Suppressor macrophage treated with lipopolysaccharide for 1 hour (primary cell): ENCODE measurements at regions not wholly inside any gene's neighbourhood (a gene's known extent, or its start where the extent isn't known, plus 50 kb on each side); places are given as distances from the start of the nearest gene placed in this dataset.

Experiments used
- DNase-seq, 3 donors: peaks; one replicate each; pipeline ENCODE4 v3.0.0-alpha.2; 2020 to 2022

DNA sequence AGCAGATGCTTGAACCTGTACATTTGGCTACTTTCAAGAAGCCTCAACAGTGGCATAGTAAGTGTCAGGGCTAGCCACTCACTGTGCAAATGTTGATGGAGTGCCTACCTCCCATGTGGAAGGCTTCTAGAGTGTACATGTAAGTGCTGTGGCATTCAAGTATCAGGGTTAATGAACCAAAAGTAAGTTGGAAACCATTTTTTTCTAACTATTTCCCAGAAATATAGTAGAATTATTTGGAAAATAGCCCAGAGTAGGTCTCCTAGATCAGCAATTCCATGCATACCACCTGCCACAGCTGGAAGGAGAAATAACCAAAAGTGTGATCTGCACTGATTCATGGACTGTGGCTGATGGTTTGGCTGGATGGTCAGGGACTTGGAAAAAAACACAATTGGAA is 53.3 kb downstream of the FOXD1 start:
- DNase-seq: no peak

DNA sequence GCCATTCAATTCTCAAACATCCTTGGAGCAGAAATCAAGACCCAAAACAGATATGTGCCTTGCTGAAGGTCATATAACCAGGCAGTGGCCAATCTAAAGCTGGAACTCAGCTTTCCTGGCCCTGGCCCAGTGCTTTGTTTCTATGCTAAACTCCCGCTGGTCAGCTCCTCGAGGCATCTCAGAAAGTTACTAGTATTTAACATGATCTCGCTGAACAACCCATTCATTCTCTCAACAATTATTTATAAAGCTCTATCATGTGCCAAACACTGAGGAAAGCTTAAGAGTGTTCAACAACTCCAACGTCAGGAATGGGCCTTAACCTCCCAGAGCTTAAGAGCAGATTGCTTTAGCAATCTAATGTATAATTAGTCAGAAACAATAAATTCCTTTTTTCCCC is 54.0 kb downstream of the FOXD1 start:
- DNase-seq: no peak

DNA sequence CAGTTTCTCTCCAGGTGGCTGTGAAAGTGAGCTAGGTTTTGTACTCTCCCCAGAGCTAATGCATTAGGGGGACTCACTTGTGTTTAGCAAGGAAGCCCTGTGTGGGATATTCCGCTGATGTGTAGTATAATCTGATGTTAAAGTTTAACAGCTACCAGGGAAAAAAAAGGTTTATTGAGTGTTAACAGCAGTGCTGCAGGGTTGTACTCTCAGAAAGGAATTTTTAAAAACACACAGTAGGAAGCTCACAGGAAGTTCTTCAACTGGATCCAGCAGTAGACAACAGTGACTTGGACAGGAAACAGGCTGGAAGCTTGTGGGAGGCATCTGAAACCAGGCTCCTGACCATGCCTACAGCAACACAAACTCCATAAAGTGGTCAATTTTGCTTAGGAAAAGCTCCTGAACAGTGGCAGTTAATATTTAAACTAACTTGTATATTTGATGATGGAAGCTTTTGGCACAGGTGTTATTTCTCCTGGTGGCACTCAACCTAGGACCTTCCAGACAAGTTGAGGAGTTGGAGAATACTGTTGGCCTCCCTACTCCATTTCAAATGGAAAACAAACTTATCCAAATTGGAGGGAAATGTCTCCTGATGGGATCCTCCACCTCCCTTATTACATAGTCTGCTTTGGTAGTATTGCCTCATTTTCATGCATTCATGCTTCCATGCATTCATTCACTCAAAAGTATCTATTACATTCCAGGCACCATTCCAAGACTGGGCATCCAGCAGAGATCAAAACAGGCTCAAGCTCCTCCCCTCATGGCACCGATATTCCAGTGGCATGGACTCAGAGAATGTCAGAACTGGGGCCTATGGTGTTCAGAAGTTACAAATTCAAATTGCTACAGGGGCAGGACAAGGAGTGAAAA is 54.7 kb downstream of the FOXD1 start:
- no peak for DNase-seq

DNA sequence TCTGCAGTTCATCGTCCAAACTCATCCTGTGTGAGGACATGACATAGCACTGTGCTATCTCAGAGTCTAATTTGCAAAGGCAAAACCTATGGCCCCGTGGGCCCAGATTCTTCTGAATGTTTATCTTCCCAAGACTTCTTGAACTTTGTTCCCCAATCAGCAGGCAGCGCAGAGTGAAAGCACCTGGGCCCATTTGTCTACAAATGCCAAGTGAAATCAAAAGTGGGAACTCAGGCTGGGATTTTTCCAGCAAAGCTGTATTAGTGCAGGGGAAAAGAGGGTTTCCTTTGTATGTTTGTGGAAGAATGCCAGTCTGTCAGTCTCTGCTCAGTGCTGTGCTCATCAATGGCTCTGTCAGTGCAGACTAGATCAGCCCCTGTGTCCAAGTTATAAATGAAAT is 55.8 kb downstream of the FOXD1 start:
- DNase-seq: no peak

DNA sequence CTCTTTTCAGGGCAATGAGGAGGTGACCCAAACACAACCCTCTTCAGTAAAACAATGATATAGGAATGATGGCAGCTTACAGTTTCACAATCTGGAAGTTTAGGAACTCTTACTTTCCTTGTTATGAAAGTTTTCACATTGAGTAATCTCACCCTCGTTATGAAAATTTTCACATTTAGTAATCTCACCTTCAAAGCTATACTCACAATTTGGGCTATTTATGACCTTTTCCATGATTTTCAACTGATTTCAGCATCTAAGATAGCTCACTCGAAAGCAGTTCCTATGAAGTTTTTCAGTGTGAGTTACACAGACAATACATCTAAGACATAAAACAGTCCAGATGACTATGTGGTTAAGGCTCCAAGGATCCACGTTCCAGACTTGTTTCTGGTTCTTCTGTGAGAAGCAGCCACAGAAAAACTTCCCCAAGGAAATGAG is 57.1 kb downstream of the FOXD1 start:
- peak in 2 of 3 donors; percentile 17 to 19 for DNase-seq

DNA sequence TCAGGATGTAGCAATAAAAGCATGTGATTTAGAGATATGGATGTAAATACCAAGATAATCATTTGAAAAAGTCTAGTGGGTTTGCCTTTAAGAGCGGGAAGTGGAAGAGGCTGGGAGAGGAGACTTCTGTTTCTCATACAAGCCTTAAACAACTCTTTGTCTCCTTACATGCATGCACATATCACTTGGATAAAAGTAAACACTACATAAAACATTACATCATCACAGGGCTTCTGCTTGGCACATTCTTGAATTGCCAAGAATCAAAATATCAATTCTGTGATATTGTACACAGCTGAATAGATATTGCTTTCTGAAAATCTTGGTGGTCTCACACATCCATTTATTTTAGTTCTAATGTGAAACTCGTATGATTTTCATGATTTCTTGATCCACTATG is 57.6 kb downstream of the FOXD1 start:
- no peak for DNase-seq

DNA sequence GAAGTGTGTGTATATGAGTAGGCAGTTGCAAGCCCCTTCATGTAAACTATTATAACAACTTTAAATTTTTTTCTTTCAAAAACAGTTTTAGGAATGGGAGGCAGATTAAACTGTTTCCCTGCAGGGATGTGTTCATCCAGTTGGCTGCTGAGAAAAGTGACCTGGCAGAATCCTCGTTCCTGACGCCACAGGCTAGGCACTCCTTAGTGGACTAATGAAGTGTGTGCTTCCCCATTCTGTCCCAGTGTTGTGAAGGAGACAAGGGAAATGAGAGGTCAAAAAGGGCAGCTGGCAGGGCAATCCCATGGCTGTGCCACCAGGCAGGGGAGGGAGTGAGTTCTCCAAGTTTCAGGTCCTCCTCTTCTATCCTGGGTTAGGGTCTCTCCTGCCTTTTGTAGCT is 59.8 kb downstream of the FOXD1 start:
- no peak for DNase-seq

DNA sequence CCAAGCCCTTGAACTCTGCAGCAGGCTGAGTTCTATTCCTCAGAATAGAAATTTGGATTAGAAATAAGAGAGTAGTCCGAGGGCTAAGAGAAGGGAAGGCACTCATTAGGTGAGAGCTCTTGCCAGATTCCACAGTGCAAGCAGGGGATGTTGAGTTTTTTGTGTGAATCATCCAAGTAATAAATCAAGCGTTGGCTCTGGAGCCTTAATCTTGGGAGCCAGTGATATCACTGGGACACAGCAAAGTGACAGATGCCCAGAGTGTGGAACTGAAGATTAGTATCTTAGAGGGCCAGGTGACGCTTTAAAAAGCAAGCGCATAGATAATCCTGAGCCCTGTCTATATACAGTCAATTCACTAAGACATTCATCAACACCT is 60.3 kb downstream of the FOXD1 start:
- DNase-seq: no peak

DNA sequence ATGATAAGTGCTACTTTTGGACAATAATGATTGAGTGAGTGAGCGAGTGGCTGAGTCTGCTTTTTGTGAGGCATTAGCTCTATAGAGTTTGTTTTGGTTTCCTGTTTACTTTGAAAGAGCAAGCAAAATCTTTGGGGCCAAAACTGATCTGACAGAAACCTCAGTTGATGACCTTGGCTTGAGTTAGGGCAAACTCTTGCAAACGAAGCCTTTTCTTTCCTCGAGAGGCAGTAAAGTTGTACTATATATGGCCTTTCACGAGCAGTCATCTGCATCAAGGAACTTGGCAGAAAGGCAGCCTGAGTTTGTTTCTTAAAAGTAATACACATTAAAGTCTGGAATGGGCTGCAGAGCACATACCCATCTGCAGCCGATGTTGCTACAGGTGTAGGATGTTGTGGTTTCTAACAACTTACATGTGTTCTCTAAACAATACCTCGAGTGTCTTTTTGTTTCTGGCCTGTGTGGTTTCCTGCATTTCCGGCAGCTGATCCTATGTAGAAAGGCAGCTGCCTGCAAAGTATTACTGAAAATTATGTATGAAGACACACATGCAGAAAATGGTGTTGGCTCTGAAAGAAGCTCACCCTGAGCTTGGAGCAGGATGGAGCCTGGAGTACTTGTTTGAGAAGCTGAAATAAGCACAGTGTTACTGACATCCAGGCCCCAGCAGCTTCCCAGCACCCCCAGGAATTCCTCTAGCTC is 60.8 kb downstream of the FOXD1 start:
- no peak for DNase-seq

DNA sequence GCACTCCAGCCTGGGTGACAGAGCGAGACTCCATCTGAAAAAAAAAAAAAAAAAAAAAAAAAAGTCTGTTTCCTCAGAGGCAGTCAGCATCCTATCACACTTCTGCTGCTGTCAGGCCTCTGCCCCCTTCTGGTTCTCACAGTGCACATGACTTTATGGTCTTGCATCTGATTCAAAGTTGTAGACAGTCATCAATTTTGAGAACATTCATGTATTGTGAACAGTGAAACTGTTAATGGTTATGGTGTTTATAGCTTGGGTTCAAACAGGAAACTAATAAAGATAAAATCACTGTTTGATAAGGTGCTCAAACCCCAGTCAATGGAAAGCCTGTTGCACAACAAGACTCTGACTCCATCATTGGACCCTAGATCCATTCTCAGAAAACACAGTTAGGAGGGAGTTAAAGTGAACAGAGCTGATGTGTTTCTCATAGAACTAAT is 61.4 kb downstream of the FOXD1 start:
- DNase-seq: no peak

DNA sequence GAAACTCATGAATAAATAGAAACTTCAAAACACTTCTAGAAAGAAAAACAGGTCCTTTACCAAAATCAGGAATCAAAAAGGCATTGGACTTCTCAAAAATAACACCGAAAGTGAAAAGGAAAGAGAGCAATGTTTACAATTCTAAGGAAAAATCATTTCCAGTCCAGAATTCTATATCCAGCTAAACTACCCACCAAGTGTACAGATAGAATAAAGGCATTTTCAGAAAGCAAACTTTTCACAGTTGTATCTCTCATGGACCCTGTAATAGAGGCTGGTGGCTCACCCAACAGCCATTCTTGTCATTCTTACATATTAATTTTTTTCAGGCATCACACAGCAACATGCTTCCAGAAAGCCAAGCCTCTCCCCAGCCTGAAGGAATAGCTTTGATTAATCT is 63.7 kb downstream of the FOXD1 start:
- no peak for DNase-seq

DNA sequence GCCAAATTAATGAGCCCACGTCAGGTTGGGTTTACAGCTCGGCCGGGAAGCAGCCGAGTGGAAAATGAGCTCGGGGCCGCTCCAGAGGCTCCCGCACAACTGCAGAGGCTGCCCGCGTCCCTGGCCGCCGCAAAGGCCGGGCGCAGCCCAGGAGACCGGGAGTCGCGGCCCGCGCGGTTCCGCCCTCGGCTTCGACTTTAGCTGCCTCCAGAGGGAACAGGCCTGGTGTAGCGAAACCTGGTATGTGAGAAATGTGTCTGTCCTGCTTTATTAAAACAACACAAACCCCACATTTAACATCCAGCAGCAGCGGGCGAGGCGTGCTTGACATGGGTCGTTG is 66.2 kb downstream of the FOXD1 start:
- no peak for DNase-seq

DNA sequence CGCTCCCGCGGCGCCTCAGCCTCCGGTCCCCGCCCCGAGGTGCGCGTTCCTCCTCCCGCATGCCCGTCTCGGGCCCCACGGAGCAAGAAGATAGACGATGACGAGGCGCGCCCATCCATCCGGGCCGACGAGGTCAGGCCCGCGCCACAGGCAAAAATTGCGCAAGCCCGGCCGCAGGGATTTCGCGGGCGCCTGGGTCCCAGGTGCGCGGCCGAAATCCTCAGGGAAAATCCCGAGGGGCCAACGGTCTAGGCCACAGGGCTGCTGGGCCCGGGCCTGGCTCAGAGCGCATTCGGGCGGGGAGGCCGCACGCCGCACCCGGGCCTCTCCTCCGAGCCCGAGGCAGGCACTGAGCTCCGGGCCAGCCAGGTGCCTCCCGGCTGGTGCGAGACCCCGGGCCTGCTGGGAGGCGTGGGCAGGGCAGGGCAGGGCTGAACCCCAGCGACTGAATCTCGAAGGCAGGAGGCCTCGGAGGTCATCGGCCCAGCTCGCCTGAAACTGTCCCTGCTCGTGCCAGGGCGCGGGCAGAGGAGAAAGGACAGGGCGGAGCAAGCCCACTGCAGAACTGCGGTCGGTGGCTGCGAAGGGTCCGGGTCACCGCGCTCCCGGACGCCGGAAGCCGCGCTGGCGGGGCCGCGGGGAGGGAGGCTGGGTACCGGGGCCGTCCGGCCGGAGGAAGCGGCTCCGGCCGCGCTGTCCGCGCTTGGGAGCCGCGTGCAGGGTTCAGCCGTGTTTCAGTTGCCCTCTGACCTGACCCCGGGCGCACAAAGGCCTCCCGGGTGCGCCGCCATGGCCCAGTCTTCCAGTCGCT is 66.8 kb downstream of the FOXD1 start:
- DNase-seq: no peak

DNA sequence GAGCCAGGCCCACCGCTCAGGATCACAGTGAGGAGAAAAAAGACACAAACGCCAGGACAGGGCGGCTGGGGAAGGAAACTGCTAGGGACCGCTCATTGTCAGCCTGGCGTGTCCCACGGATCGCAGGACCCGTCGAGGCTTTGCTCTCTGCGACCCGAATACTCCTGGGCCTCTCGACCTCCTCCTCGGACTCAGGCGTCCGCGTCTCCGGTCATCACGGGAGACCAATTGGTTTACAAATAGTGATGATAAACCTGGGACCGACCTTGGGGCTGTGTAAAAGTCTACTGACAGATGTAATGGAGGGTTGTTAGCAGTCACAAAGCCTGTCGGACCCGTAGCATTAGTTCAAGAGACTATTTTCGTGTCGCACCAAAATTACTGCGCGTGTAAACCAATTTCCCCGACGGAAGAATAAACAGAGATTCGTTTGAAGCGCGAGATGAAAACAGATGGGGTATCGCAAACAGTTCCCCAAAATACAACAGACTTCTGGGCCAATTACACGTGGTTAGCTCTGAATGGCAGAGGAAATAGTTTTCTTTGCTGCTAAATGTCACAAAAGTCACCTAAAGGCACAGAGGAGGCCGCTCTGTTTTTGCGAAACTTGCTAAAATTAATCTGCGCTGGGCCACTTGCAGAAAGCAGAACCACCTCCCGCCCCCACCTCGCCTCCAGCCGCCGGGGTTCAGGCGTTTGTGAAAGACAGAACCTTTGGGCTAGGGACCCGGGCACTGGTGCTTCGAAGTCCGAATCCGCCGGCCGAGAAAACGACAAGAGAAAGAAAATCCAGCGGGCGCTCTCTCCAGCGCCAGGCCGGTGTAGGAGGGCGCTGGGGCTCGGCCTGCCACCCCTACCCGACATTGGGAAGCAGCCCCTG is 67.6 kb downstream of the FOXD1 start:
- peak; percentile 37 to 63 (median 53) for DNase-seq

DNA sequence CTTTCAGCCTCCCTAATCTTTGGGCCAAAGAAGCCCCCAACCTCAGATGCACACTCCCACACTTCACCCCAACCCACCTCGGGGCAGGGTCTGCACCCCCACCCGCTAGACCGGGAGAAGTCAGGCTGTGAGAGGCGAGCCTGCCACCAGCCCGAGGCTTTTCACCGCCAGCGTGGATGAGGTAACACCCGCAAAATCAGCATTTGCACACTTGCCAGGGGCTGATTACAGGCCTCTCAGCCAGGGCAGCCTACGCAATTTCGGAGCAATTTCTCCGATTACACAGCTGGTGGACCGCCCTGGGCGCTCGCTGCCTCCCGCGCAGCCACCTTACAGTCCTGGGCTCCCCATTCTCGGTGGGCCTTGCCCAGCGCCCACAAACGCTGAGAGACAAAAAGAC is 68.5 kb downstream of the FOXD1 start:
- DNase-seq: no peak

DNA sequence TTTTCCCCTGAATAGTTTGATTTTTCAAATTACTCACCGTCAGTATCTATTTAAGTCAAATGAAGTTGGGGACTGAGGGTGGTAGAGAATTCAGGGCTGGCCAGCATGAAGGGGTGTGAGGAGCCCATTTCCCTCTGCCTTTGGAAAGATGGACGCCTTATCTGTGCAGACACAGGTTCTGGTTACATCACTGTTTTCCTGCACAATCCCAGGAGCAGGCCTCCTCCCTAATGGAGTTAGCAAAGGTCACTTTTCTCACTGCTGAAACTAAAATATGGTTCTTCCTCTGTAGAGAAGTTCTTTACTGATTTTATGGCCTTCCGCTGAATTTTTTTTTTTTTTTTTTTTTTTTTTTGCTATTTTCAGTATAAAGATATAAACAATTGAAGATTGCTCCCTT is 69.1 kb downstream of the FOXD1 start:
- no peak for DNase-seq

DNA sequence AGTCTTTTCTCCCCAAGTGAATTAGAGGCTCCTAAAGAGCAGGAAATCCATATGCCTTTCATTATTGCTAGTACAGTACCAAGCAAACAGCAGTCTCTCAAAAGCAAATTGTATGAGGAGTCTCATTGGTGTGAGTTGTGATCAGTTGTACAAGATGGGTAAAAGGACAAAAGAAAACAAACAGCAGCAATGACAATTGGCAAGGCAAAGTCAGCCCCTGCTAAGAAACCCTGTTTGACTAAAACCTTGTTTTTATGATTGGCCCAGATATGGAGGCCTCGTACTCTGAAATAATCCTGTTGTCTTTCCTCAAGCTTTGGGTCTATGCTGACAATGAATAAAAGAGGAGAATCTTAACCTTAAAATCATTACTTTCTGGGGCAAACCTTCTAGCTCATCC is 69.8 kb downstream of the FOXD1 start:
- no peak for DNase-seq

DNA sequence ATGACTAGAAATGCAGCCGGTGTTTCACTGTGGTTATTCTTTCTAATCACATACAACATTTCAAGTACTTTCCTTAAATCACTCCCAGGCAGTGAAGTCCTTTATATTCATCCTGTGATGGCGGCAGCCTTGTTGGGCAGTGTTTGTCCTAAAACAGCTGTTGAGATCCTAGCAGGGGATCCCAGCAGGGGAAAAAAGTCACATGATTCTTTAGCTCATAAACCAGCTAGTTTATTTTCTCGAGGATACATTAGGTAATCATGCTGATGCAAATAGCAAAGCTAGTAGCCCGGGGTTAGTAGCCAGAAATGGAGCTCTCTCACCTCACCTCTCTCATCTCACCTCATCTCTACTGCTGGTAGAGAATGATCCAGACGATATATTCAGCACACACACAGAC is 70.5 kb downstream of the FOXD1 start:
- DNase-seq: no peak

DNA sequence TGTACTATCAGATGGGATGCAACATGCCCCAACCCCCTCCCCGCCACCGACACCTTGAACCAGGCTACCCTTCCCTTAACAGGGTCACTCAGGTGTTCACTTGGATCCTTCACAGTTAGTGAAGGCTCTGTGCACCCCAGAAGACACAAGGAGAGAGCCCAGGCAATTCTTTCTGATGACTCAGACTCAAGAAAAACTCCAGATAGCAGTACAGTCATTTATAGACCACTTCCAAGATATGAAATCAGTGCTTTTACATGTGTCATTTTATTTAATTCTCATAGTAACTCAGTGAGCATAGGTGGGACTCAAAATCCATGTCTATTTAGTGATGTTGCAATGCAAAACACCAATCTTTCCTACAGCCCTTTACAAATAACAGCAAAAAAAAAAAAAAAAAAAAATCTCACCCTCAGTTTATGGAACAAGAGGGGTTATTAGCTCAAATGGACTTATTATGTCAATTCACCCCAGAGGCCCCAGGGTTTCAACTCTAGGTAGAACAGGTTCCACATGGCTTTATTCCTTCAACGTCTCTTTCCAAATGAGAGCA is 71.9 kb downstream of the FOXD1 start:
- no peak for DNase-seq

DNA sequence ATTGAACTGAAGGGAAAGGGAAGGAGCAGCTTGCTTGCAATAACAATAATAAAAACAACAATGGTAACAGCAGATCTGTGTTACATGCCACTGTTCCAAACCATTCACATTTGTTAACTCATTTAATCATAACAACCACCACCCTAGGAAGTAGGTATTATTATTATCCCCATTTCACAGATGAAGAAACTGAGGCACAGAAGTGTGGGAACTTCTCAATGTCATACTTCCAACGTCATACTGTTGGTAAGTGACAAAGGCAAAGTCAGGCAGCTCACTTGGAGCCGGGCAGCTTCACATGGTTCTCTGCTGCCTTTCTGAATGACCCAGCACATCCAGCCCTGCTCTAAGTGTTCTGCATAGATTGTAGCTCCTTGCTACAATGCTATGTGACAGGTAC is 72.6 kb downstream of the FOXD1 start:
- no peak for DNase-seq

DNA sequence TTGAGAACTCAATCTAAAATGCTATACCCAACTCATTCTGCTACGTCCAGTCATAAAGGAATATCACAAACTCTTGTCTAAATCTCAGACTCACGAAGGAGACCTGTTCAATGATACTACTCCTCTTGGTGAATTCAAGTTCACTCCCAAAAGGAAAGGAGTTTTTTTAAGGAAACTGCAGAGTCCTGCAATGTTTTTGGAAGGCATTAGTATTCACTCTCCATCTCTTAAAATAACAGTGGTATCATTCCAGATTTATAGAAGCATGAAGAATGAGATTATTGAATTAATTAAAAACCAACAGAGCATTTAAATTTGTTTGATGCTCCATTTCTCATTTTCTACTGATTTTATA is 73.4 kb downstream of the FOXD1 start:
- DNase-seq: no peak

DNA sequence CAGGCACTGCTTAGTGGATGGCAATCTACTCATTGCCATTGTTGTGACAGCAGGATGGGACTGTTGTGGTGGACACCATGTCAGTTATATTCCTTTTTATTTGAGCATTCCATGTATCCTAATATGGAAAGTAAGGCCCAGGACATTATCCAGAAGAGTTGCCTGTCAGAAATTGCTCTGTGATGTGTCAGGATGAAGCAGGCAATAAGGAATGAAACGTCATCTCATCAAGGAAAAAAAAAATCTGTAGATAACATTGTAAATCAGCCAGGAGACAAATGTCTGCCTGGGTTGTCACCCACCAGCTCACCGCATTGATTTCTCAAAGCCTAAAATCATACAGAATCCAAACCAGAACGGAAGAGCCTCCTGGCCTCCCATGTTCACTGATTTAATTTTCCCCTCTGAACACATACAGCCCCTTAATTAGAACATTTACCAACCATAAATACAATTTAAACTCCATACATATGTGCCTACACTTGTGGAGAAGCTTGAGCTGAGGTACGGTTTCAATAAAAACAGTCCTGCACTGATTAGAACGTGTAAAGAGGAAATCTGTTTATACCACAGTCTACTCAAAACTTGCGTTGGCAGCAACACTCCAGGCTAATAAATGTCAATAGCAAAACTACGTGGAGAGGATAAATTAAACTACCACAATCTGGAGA is 73.9 kb downstream of the FOXD1 start:
- no peak for DNase-seq
